Fibroblast of lung (primary cell): ENCODE measurements at regions not wholly inside any gene's neighbourhood (a gene's known extent, or its start where the extent isn't known, plus 50 kb on each side); places are given as distances from the start of the nearest gene placed in this dataset.
"Not testable (repeated sequence)": the region's sequence is repeated elsewhere in the genome, so short reads cannot be mapped to it uniquely, and the experiment has no call there.

Experiments
- DNase-seq, 2 donors: peaks; one replicate each; pipeline versions ENCODE4 v3.0.0 to v3.0.0-alpha.2; 2010; ENCODE audit warnings: low read depth in 2 of 2
- H2AFZ ChIP-seq: 2 replicates; pipeline ENCODE4 v1.5.1; 2012; ENCODE audit warnings: low read length, control low read depth, inconsistent platforms
- H3K27ac ChIP-seq: 2 replicates; pipeline ENCODE4 v1.5.1; 2011; ENCODE audit warnings: low read length, control low read depth; ENCODE audit not compliant: insufficient read depth
- H3K27me3 ChIP-seq: 2 replicates; pipeline ENCODE4 v1.5.1; 2011; ENCODE audit warnings: mild to moderate bottlenecking, low read length; ENCODE audit not compliant: control insufficient read depth, insufficient read depth
- H3K36me3 ChIP-seq: 2 replicates; pipeline ENCODE4 v1.5.1; 2011; ENCODE audit warnings: low read length; ENCODE audit not compliant: control insufficient read depth, insufficient read depth
- H3K4me1 ChIP-seq: 2 replicates; pipeline ENCODE4 v1.5.1; 2011; ENCODE audit warnings: low read length; ENCODE audit not compliant: control insufficient read depth, insufficient read depth; ENCODE audit errors: extremely low read depth
- H3K4me2 ChIP-seq: 2 replicates; pipeline ENCODE4 v1.5.1; 2011; ENCODE audit warnings: low read length, control low read depth; ENCODE audit not compliant: insufficient read depth; ENCODE audit errors: extremely low read depth
- H3K4me3 ChIP-seq, 4 experiments: fragments of 200-600 bp in 1 of 4; sonication (generic) in 1 of 4; replicated peaks in 1 of 4; 2 replicates each; pipeline ENCODE4 v1.5.1; 2011 to 2016; ENCODE audit warnings: low read length in 4 of 4, low read depth in 3 of 4, mild to moderate bottlenecking in 3 of 4, control low read depth in 2 of 4, inconsistent platforms in 1 of 4, mixed read lengths in 1 of 4; ENCODE audit not compliant: insufficient read depth in 1 of 4; ENCODE audit errors: control extremely low read depth in 1 of 4
- H3K79me2 ChIP-seq: 2 replicates; pipeline ENCODE4 v1.5.1; 2012; ENCODE audit warnings: mild to moderate bottlenecking, low read length, inconsistent platforms; ENCODE audit not compliant: control insufficient read depth, insufficient read depth
- H3K9ac ChIP-seq: 2 replicates; pipeline ENCODE4 v1.5.1; 2011; ENCODE audit warnings: mild to moderate bottlenecking, low read length, control low read depth; ENCODE audit not compliant: insufficient read depth
- H3K9me3 ChIP-seq: 2 replicates; pipeline ENCODE4 v1.5.1; 2012; ENCODE audit warnings: low read depth, low read length; ENCODE audit not compliant: control insufficient read depth, insufficient read depth
- H4K20me1 ChIP-seq: 2 replicates; pipeline ENCODE4 v1.5.1; 2011; ENCODE audit warnings: low read length; ENCODE audit not compliant: control insufficient read depth, insufficient read depth; ENCODE audit errors: extremely low read depth
- CTCF ChIP-seq, 2 donors: IDR thresholded peaks in 1 of 2; conservative IDR thresholded peaks in 1 of 2; 1 replicate in 1 of 2; 2 replicates in 1 of 2; pipeline ENCODE4 v1.5.1; 2011 to 2012; ENCODE audit warnings: low read length in 2 of 2, control low read depth in 1 of 2, inconsistent platforms in 1 of 2, low read depth in 1 of 2, mild to moderate bottlenecking in 1 of 2
- EZH2 ChIP-seq: IDR thresholded peaks from 2 replicates; pipeline ENCODE4 v1.5.1; 2012; ENCODE audit warnings: low read length, control low read depth, mild to moderate bottlenecking; ENCODE audit errors: missing control alignments

- Histone ChIP-seq H3K4me2 (no peak overlapping the region), H3K9me3 (no peaks in the 10 kb centered on the region), H2AFZ (no peak overlapping the region), H3K27me3 (no peaks in the 10 kb centered on the region), H3K36me3 (no peaks in the 10 kb centered on the region), H4K20me1 (no peaks in the 10 kb centered on the region), H3K4me1 (no peaks in the 10 kb centered on the region), H3K79me2 (no peaks in the 10 kb centered on the region), H3K9ac (no peak overlapping the region), H3K4me3 (no peak overlapping the region), H3K27ac (no peak overlapping the region)
- no peak for TF ChIP-seq EZH2
- no peak for TF ChIP-seq CTCF (conservative IDR thresholded peaks at IDR 0.05 in 1 of 2, IDR thresholded peaks at IDR 0.05 in 1 of 2; ENCODE audit: low read depth in 1 of 2, low read length in 2 of 2)
- peak in 1 of 2 donors; percentile 17 for DNase-seq
These were observed 161.8 kb upstream of the PDE4B start for GRCh38 chr1:65630855-65631254.

- H3K27me3 ChIP-seq, result no peaks in the 10 kb centered on the region
- H3K36me3 ChIP-seq, result no peaks in the 10 kb centered on the region
- H2AFZ ChIP-seq, result no peak overlapping the region
- H3K4me1 ChIP-seq, result no peaks in the 10 kb centered on the region
- no peaks in the 10 kb centered on the region for H4K20me1 ChIP-seq
- H3K4me2 ChIP-seq, result no peak overlapping the region
- no peak for DNase-seq
- H3K27ac ChIP-seq, result no peak overlapping the region
- H3K4me3 ChIP-seq, result no peak overlapping the region
- TF ChIP-seq EZH2 (no peak), CTCF (conservative IDR thresholded peaks at IDR 0.05 in 1 of 2, IDR thresholded peaks at IDR 0.05 in 1 of 2; ENCODE audit: low read depth in 1 of 2, low read length in 2 of 2) (no peak)
- no peaks in the 10 kb centered on the region for H3K79me2 ChIP-seq
- no peak overlapping the region for H3K9ac ChIP-seq
- H3K9me3 ChIP-seq, result no peaks in the 10 kb centered on the region
These were observed 160.5 kb upstream of the PDE4B start for GRCh38 chr1:65632235-65632634.

- Histone ChIP-seq H3K4me1 (no peaks in the 10 kb centered on the region), H3K27me3 (no peaks in the 10 kb centered on the region), H3K4me2 (no peak overlapping the region), H3K36me3 (no peaks in the 10 kb centered on the region), H3K27ac (no peak overlapping the region), H3K79me2 (no peaks in the 10 kb centered on the region), H4K20me1 (no peaks in the 10 kb centered on the region), H2AFZ (no peak overlapping the region), H3K4me3 (no peak overlapping the region), H3K9ac (no peak overlapping the region), H3K9me3 (no peaks in the 10 kb centered on the region)
- no peak for DNase-seq
- TF ChIP-seq EZH2 (no peak), CTCF (conservative IDR thresholded peaks at IDR 0.05 in 1 of 2, IDR thresholded peaks at IDR 0.05 in 1 of 2; ENCODE audit: low read depth in 1 of 2, low read length in 2 of 2) (no peak)
These were observed 152.6 kb upstream of the PDE4B start for GRCh38 chr1:65640046-65640445.

- H4K20me1 ChIP-seq, H3K79me2 ChIP-seq, H3K9ac ChIP-seq, H3K4me2 ChIP-seq, H3K27me3 ChIP-seq, H3K4me3 ChIP-seq, H3K27ac ChIP-seq, H3K9me3 ChIP-seq, H2AFZ ChIP-seq, H3K4me1 ChIP-seq, H3K36me3 ChIP-seq, DNase-seq: not testable (repeated sequence)
These were observed 143.5 kb upstream of the PDE4B start for GRCh38 chr1:65649185-65649584.
